Lung (tissue), 11 donors: ENCODE measurements at regions not wholly inside any gene's neighbourhood (a gene's known extent, or its start where the extent isn't known, plus 50 kb on each side); places are given as distances from the start of the nearest gene placed in this dataset.
A peak's percentile ranks its signal among the peaks of the same experiment; 100 is the strongest.

Source experiments
- ATAC-seq: fragments of 200-7000 bp; cut with Tn5 transposase; one replicate; pipeline ENCODE4 v1.9.1; 2020; ENCODE audit warnings: moderate number of reproducible peaks; ENCODE audit not compliant: insufficient read depth, low FRiP score
- DNase-seq, 3 donors: peaks; one replicate each; pipeline ENCODE4 v3.0.0-alpha.2; 2013 to 2017
- H3K27ac ChIP-seq, 2 donors: one replicate each; pipeline ENCODE4 v1.5.1; 2013; ENCODE audit warnings: mild to moderate bottlenecking in 2 of 2, moderate library complexity in 2 of 2, control low read depth in 1 of 2, inconsistent platforms in 1 of 2, low read depth in 1 of 2, low read length in 1 of 2
- H3K27me3 ChIP-seq, 3 donors: one replicate each; pipeline ENCODE4 v1.5.1; 2013; ENCODE audit warnings: low read length in 2 of 3; ENCODE audit not compliant: control insufficient read depth in 3 of 3, insufficient read depth in 3 of 3
- H3K36me3 ChIP-seq, 4 donors: one replicate each; pipeline ENCODE4 v1.5.1; 2013; ENCODE audit warnings: low read length in 4 of 4, mild to moderate bottlenecking in 1 of 4, moderate library complexity in 1 of 4; ENCODE audit not compliant: control insufficient read depth in 4 of 4, insufficient read depth in 4 of 4
- H3K4me1 ChIP-seq, 5 donors: one replicate each; pipeline ENCODE4 v1.5.1; 2013; ENCODE audit warnings: low read length in 5 of 5, mild to moderate bottlenecking in 2 of 5, moderate library complexity in 1 of 5; ENCODE audit not compliant: control insufficient read depth in 5 of 5, insufficient read depth in 5 of 5
- H3K4me3 ChIP-seq: one replicate; pipeline ENCODE4 v1.5.1; 2013; ENCODE audit warnings: mild to moderate bottlenecking, control low read depth, moderate library complexity
- H3K9ac ChIP-seq, 2 donors: one replicate each; pipeline ENCODE4 v1.5.1; 2013; ENCODE audit warnings: low read length in 2 of 2, control low read depth in 1 of 2; ENCODE audit not compliant: insufficient read depth in 1 of 2
- H3K9me3 ChIP-seq, 4 donors: one replicate each; pipeline ENCODE4 v1.5.1; 2013; ENCODE audit warnings: low read length in 3 of 4, mild to moderate bottlenecking in 1 of 4, moderate library complexity in 1 of 4; ENCODE audit not compliant: control insufficient read depth in 4 of 4, insufficient read depth in 3 of 4
- WGBS, 2 donors: extraction: QIAGEN DNeasy Blood & Tissue Kit; methylation state at CpG; one replicate each; pipeline ENCODE4 v1.1.7; 2013; 5-methylcytosine and 5-hydroxymethylcytosine counted together
- TF ChIP-seq, protein P1 (sequence below): IDR thresholded peaks from 2 replicates; pipeline ENCODE4 v1.5.1; 2012; ENCODE audit warnings: mild to moderate bottlenecking; ENCODE audit errors: control extremely low read depth, extremely low read depth
- donor health status: control.
- donor health status: control.
- donor health status: Bipolar disorder and iron deficiency.
- donor health status: healthy.
- donor health status: DM: yes; HTN: yes; CAD: no.

DNA sequence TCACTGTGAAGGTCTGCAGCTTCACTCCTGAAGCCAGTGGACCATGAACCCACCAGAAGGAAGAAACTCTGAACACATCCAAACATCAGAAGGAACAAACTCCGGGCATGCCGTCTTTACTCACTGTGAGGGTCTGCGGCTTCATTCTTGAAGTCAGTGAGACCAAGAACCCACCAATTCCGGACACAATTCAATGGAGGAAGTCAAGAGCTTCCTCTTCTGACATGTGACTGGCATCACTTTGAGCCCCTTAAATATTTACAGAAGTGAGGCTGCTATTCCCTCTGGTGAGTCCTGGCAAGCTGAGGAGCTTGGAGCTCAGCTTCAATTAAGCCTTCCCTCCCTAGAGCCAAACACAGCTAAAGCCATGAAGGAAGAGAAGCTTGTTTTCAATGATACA is 103.5 kb upstream of the SRD5A3 start:
- Histone ChIP-seq H3K36me3 (no peaks in the 10 kb centered on the region), H3K4me3 (no peak overlapping the region), H3K9me3 (peaks cover 0 to 9% (median 0%) of the 10 kb centered on the region in 4 donors), H3K4me1 (no peaks in the 10 kb centered on the region), H3K9ac (no peak overlapping the region), H3K27ac (no peak overlapping the region), H3K27me3 (no peaks in the 10 kb centered on the region)
- DNase-seq (no peak), ATAC-seq (no peak)
- TF ChIP-seq, protein P1, sequence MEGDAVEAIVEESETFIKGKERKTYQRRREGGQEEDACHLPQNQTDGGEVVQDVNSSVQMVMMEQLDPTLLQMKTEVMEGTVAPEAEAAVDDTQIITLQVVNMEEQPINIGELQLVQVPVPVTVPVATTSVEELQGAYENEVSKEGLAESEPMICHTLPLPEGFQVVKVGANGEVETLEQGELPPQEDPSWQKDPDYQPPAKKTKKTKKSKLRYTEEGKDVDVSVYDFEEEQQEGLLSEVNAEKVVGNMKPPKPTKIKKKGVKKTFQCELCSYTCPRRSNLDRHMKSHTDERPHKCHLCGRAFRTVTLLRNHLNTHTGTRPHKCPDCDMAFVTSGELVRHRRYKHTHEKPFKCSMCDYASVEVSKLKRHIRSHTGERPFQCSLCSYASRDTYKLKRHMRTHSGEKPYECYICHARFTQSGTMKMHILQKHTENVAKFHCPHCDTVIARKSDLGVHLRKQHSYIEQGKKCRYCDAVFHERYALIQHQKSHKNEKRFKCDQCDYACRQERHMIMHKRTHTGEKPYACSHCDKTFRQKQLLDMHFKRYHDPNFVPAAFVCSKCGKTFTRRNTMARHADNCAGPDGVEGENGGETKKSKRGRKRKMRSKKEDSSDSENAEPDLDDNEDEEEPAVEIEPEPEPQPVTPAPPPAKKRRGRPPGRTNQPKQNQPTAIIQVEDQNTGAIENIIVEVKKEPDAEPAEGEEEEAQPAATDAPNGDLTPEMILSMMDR, result no peak
- 33 to 57% methylated on average over 4 of the region's 4 CpGs for WGBS, 2 donors

DNA sequence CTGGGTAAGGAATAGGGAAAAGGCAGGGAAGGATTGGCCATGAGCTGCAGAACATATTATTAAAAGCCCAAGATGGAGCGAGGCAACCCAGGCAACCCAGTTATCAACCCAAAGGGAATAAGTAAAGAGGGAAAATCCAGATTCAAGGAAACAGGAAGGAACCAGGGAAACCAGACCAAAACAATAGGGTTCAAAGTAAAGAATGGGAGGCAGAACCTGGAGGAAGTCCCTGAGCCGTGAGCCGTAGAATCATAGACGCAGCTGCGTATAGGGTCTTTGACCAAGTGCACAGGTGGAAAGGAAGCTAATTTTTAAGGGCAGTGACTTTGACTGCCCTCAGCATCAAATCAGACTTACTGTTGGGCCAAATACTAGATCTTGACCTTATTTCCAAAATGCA is 98.5 kb upstream of the SRD5A3 start:
- H3K36me3 ChIP-seq, result no peaks in the 10 kb centered on the region
- H3K9me3 ChIP-seq, result no peaks in the 10 kb centered on the region
- H3K9ac ChIP-seq, result no peak overlapping the region
- no peak overlapping the region for H3K4me3 ChIP-seq
- TF ChIP-seq, protein P1, result no peak
- no peaks in the 10 kb centered on the region for H3K4me1 ChIP-seq
- DNase-seq (no peak), ATAC-seq (no peak)
- no peak overlapping the region for H3K27ac ChIP-seq
- no peaks in the 10 kb centered on the region for H3K27me3 ChIP-seq
- 72 to 81% methylated on average over 5 of the region's 5 CpGs for WGBS, 2 donors

DNA sequence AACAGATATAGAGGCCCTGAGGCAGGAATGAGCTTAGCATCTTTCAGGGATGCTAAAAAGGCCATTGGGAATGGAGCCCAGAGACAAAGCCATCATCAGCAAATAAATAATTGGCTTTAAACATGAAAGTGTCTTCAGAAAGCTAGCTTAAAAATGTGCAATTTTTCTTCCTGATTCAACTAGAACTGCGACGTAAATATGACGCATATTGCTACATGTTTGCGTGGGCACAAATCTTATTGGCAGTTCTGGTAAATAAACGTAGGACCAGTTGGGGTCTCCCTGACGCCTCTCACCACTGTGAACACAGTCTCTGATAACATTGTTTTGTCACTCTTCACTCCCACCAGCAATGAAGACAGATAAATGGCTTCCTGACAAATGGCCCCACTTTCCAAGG is 97.3 kb upstream of the SRD5A3 start:
- WGBS, 2 donors, result 71 to 80% methylated on average over 6 of the region's 6 CpGs
- H3K27me3 ChIP-seq, result no peaks in the 10 kb centered on the region
- H3K9ac ChIP-seq, result no peak overlapping the region
- H3K4me1 ChIP-seq, result no peaks in the 10 kb centered on the region
- no peak for ATAC-seq
- H3K4me3 ChIP-seq, result no peak overlapping the region
- peak in 1 of 3 donors; percentile 10 for DNase-seq
- H3K9me3 ChIP-seq, result no peaks in the 10 kb centered on the region
- H3K27ac ChIP-seq, result no peak overlapping the region
- H3K36me3 ChIP-seq, result no peaks in the 10 kb centered on the region
- TF ChIP-seq, protein P1, result no peak

DNA sequence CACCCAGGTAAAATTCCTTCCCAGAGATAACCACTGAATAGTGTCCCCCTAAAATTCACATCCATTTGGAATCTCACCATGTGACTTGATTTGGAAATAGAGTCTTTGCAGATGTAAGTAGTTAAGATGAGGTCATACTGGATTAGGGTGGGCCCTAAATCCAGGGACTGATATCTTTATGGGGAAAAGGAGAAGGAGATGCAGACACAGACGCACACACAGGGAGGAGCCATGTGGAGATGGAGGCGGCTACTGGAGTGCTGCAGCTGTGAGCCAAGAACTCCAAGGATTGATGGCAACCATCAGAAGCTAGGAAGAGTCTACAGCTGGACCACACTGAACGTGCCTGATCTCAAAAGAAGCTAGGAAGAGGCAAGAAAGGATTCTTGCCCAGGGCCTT is 96.6 kb upstream of the SRD5A3 start:
- ATAC-seq (no peak), DNase-seq (no peak)
- no peak overlapping the region for H3K27ac ChIP-seq
- H3K27me3 ChIP-seq, result no peaks in the 10 kb centered on the region
- no peak overlapping the region for H3K4me3 ChIP-seq
- no peaks in the 10 kb centered on the region for H3K9me3 ChIP-seq
- 88 to 95% methylated on average over 3 of the region's 3 CpGs for WGBS, 2 donors
- no peak overlapping the region for H3K9ac ChIP-seq
- H3K4me1 ChIP-seq, result peaks cover 0 to 5% (median 0%) of the 10 kb centered on the region in 5 donors
- H3K36me3 ChIP-seq, result no peaks in the 10 kb centered on the region
- TF ChIP-seq, protein P1, result no peak
